ENCODE measurements at regions not wholly inside any gene's neighbourhood (a gene's known extent, or its start where the extent isn't known, plus 50 kb on each side); places are given as distances from the start of the nearest gene placed in this dataset.
"Not testable (repeated sequence)": the region's sequence is repeated elsewhere in the genome, so short reads cannot be mapped to it uniquely, and the experiment has no call there.

DNA sequence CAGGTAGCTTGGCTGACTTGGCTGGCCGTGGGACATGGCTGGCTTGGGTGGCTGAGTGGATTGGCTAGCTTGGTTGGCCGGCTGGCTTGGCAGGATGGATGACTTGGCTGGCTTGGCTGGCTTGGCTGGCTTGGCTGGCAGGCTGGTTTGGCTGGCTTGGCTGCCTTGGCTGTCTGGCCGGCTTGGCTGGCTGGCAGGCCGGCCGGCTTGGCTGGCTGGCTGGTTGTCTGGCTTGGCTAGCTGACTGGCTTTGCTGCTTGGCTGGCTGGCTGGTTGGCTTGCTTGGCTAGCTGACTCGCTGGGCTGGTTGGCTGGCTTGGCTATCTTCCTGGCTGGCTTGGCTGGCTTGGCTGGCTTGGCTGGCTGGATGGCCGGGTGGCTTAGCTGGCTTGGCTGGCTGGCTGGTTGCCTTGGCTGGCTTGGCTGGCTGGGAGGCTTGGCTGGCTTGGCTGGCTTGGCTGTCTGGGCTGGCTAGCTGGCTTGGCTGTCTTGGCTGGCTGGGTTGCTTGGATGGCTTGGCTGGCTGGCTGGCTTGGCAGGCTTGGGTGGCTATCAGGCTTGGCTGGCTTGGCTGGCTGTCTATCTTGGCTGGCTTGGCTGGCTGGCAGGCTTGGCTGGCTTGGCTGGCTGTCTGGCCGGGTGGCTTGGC is 129.7 kb upstream of the FAM72C start:
- Histone ChIP-seq H3K56ac (ENCODE audit: low read length) (no peak overlapping the region), H2AK5ac (ENCODE audit: low read length) (no peak overlapping the region), H3K27me3 (ENCODE audit: insufficient read depth, low read length, poor library complexity) (no peaks in the 10 kb centered on the region), H3K4me2 (ENCODE audit: low read length) (no peak overlapping the region), H3K36me3 (ENCODE audit: control insufficient read depth, insufficient read depth, low read length) (no peaks in the 10 kb centered on the region), H2BK120ac (ENCODE audit: low read depth, low read length) (no peak overlapping the region), H3K4me3 (ENCODE audit: low read length) (no peak overlapping the region), H2BK5ac (ENCODE audit: low read length) (no peak overlapping the region), H3K79me1 (ENCODE audit: low read length) (no peaks in the 10 kb centered on the region), H3K27ac (ENCODE audit: low read depth, low read length) (no peak overlapping the region), H4K5ac (ENCODE audit: low read length) (no peak overlapping the region), H3K4ac (ENCODE audit: low read depth, low read length) (no peak overlapping the region), H2BK15ac (replicated peaks; ENCODE audit: low read depth) (no peak overlapping the region), H4K8ac (ENCODE audit: low read depth, low read length) (no peak overlapping the region), H3K23ac (ENCODE audit: low read length) (no peak overlapping the region), H3K18ac (ENCODE audit: low read length) (no peak overlapping the region), H3K79me2 (ENCODE audit: control insufficient read depth, insufficient read depth, low read length) (no peaks in the 10 kb centered on the region), H3K9ac (ENCODE audit: low read length) (no peak overlapping the region), H3K4me1 (ENCODE audit: control insufficient read depth, low read depth, low read length) (no peaks in the 10 kb centered on the region)
- WGBS (ENCODE audit: extremely low coverage, insufficient coverage, low lambda C conversion rate) = no CpG with 5 or more reads among the region's 8 CpGs
- DNase-seq = no peak

DNA sequence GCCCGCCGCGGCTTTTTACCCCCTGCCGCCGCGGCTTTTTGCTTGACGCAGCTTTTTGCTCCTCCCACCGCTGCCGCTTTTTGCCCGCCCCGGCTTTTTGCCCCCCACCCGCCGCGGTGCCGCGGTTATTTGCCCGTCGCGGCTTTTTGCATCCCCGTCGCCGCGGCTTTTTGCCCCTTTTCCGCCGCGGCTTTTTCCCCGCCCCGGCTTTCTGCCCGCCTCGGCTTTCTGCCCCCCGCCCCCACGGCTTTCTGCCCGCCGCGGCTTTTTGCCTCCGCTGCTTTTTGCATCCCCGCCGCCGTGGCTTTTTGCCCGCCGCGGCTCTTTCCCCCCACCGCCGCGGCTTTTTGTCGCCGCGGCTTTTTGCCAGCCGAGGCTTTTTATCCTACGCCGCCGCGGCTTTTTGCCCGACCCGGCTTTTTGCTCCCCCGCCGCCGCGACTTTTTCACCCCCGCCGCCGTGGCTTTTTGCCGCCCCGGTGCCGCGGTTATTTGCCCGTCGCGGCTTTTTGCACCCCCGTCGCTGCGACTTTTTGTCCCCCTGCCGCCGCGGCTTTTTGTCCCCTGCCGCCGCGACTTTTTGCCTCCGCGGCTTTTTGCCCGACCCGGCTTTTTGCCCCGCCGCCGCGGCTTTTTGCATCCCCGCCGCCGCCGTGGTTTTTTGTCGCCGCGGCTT is 105.5 kb upstream of the FAM72C start:
- not testable (repeated sequence) for H3K4me1 ChIP-seq (ENCODE audit: control insufficient read depth, low read depth, low read length); H4K8ac ChIP-seq (ENCODE audit: low read depth, low read length); H2BK15ac ChIP-seq (replicated peaks; ENCODE audit: low read depth); H3K27me3 ChIP-seq (ENCODE audit: insufficient read depth, low read length, poor library complexity); H4K5ac ChIP-seq (ENCODE audit: low read length); H3K4ac ChIP-seq (ENCODE audit: low read depth, low read length); H2AK5ac ChIP-seq (ENCODE audit: low read length); H3K79me2 ChIP-seq (ENCODE audit: control insufficient read depth, insufficient read depth, low read length); H3K36me3 ChIP-seq (ENCODE audit: control insufficient read depth, insufficient read depth, low read length); H3K27ac ChIP-seq (ENCODE audit: low read depth, low read length); H3K56ac ChIP-seq (ENCODE audit: low read length); H3K18ac ChIP-seq (ENCODE audit: low read length); H3K4me3 ChIP-seq (ENCODE audit: low read length); DNase-seq; H3K23ac ChIP-seq (ENCODE audit: low read length); H3K4me2 ChIP-seq (ENCODE audit: low read length); H2BK120ac ChIP-seq (ENCODE audit: low read depth, low read length); H3K9ac ChIP-seq (ENCODE audit: low read length); H3K79me1 ChIP-seq (ENCODE audit: low read length); H2BK5ac ChIP-seq (ENCODE audit: low read length)
- WGBS (ENCODE audit: extremely low coverage, insufficient coverage, low lambda C conversion rate) = no CpG with 5 or more reads among the region's 93 CpGs

- not testable (repeated sequence) for H2BK15ac ChIP-seq (replicated peaks; ENCODE audit: low read depth); H3K9ac ChIP-seq (ENCODE audit: low read length); DNase-seq; H4K8ac ChIP-seq (ENCODE audit: low read depth, low read length); H3K27me3 ChIP-seq (ENCODE audit: insufficient read depth, low read length, poor library complexity); H3K4me2 ChIP-seq (ENCODE audit: low read length); H3K4ac ChIP-seq (ENCODE audit: low read depth, low read length); H3K18ac ChIP-seq (ENCODE audit: low read length); H2BK120ac ChIP-seq (ENCODE audit: low read depth, low read length); H3K4me3 ChIP-seq (ENCODE audit: low read length); H3K23ac ChIP-seq (ENCODE audit: low read length); H3K27ac ChIP-seq (ENCODE audit: low read depth, low read length); H3K79me1 ChIP-seq (ENCODE audit: low read length); H3K56ac ChIP-seq (ENCODE audit: low read length); H3K4me1 ChIP-seq (ENCODE audit: control insufficient read depth, low read depth, low read length); H2AK5ac ChIP-seq (ENCODE audit: low read length); H2BK5ac ChIP-seq (ENCODE audit: low read length); H3K36me3 ChIP-seq (ENCODE audit: control insufficient read depth, insufficient read depth, low read length); H3K79me2 ChIP-seq (ENCODE audit: control insufficient read depth, insufficient read depth, low read length); H4K5ac ChIP-seq (ENCODE audit: low read length)
- no CpG with 5 or more reads among the region's 53 CpGs for WGBS (ENCODE audit: extremely low coverage, insufficient coverage, low lambda C conversion rate)
Measured at GRCh38 chr1:144076646-144077045, 104.9 kb upstream of the FAM72C start.

DNA sequence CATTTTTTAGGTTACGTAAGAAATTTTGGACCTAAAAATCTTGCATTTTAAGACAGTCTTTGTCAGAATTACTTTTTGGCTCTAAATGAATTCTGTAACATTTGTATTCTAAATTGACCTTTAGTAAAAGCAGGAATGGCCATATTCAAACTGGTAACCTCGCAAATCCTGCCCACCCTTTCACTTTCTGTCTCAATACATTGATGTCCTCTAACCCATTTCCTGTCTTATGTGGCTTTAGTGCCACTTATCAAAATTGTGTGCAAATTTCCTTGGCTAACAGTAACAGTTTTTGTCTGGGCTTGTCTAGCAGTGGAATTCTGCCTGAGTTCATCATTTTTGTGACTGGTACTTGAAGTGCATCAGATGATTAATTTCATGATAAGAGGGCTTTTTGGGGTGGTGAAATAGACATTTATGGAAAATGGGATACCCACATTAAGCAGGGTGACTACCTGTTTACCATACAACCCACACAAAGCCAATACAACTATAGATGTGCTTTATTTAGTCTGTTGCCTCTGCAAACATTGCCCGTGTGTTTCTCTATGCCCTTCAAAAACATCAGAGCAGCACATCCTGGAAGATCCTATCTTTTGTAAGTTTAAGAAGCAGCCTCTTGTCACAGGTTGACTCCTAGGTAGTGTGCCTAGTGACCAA is 98.7 kb upstream of the FAM72C start:
- not testable (repeated sequence) for H3K4me2 ChIP-seq (ENCODE audit: low read length); H3K4me3 ChIP-seq (ENCODE audit: low read length); H3K56ac ChIP-seq (ENCODE audit: low read length); H3K4ac ChIP-seq (ENCODE audit: low read depth, low read length); H3K79me2 ChIP-seq (ENCODE audit: control insufficient read depth, insufficient read depth, low read length); H4K8ac ChIP-seq (ENCODE audit: low read depth, low read length); H3K9ac ChIP-seq (ENCODE audit: low read length); H2BK15ac ChIP-seq (replicated peaks; ENCODE audit: low read depth); H3K27me3 ChIP-seq (ENCODE audit: insufficient read depth, low read length, poor library complexity); H3K23ac ChIP-seq (ENCODE audit: low read length); H3K36me3 ChIP-seq (ENCODE audit: control insufficient read depth, insufficient read depth, low read length); H3K27ac ChIP-seq (ENCODE audit: low read depth, low read length); H2BK5ac ChIP-seq (ENCODE audit: low read length); H3K79me1 ChIP-seq (ENCODE audit: low read length); H3K4me1 ChIP-seq (ENCODE audit: control insufficient read depth, low read depth, low read length); H2BK120ac ChIP-seq (ENCODE audit: low read depth, low read length); H4K5ac ChIP-seq (ENCODE audit: low read length); H2AK5ac ChIP-seq (ENCODE audit: low read length); H3K18ac ChIP-seq (ENCODE audit: low read length); DNase-seq
- WGBS (ENCODE audit: extremely low coverage, insufficient coverage, low lambda C conversion rate) = no CpG with 5 or more reads among the region's 3 CpGs

- H2BK5ac ChIP-seq (ENCODE audit: low read length); H3K4me3 ChIP-seq (ENCODE audit: low read length); H4K8ac ChIP-seq (ENCODE audit: low read depth, low read length); H3K4me1 ChIP-seq (ENCODE audit: control insufficient read depth, low read depth, low read length); H2BK120ac ChIP-seq (ENCODE audit: low read depth, low read length); DNase-seq; H3K79me1 ChIP-seq (ENCODE audit: low read length); H2BK15ac ChIP-seq (replicated peaks; ENCODE audit: low read depth); H3K4ac ChIP-seq (ENCODE audit: low read depth, low read length); H3K36me3 ChIP-seq (ENCODE audit: control insufficient read depth, insufficient read depth, low read length); H3K4me2 ChIP-seq (ENCODE audit: low read length); H2AK5ac ChIP-seq (ENCODE audit: low read length); H3K56ac ChIP-seq (ENCODE audit: low read length); H3K27me3 ChIP-seq (ENCODE audit: insufficient read depth, low read length, poor library complexity); H3K18ac ChIP-seq (ENCODE audit: low read length); H3K79me2 ChIP-seq (ENCODE audit: control insufficient read depth, insufficient read depth, low read length); H4K5ac ChIP-seq (ENCODE audit: low read length); H3K9ac ChIP-seq (ENCODE audit: low read length); H3K27ac ChIP-seq (ENCODE audit: low read depth, low read length); H3K23ac ChIP-seq (ENCODE audit: low read length): not testable (repeated sequence)
- no CpG with 5 or more reads among the region's 7 CpGs for WGBS (ENCODE audit: extremely low coverage, insufficient coverage, low lambda C conversion rate)
Measured at GRCh38 chr1:144067042-144067441, 95.3 kb upstream of the FAM72C start.
